Activated T-helper 1 cell treated with anti-CD3 and anti-CD28 coated beads, Interleukin-12 subunit alpha, Interleukin-12 subunit beta, Interleukin-2, Interleukin-4 antibody, amounts not matched to agents 30 ng/mL and 10 ng/mL and 1 ng/mL, durations not matched to agents 14 hours and 24 hours and 36 hours (primary cell): ENCODE measurements at regions not wholly inside any gene's neighbourhood (a gene's known extent, or its start where the extent isn't known, plus 50 kb on each side); places are given as distances from the start of the nearest gene placed in this dataset.
"Not testable (repeated sequence)": the region's sequence is repeated elsewhere in the genome, so short reads cannot be mapped to it uniquely, and the experiment has no call there.

Source experiments
- DNase-seq: peaks from one replicate; pipeline ENCODE4 v3.0.0; 2021; ENCODE audit warnings: low spot score
- H3K27ac Mint-ChIP-seq: one replicate; pipeline ENCODE4 v1.8.0; 2021; ENCODE audit warnings: mild to moderate bottlenecking, mixed read lengths
- H3K27me3 Mint-ChIP-seq: one replicate; pipeline ENCODE4 v1.8.0; 2022; ENCODE audit warnings: mild to moderate bottlenecking, moderate library complexity, mixed read lengths; ENCODE audit not compliant: insufficient read depth
- H3K36me3 Mint-ChIP-seq: one replicate; pipeline ENCODE4 v1.8.0; 2021; ENCODE audit warnings: low read depth, mixed read lengths
- H3K4me1 Mint-ChIP-seq: one replicate; pipeline ENCODE4 v1.8.0; 2021; ENCODE audit warnings: low read depth, mixed read lengths
- H3K4me3 Mint-ChIP-seq: one replicate; pipeline ENCODE4 v1.8.0; 2021; ENCODE audit warnings: mild to moderate bottlenecking, moderate library complexity, mixed read lengths
- H3K9me3 Mint-ChIP-seq: one replicate; pipeline ENCODE4 v1.8.0; 2021; ENCODE audit warnings: mixed read lengths
- intact Hi-C: fragments of 100-400 bp; cut with micrococcal nuclease; formaldehyde crosslinking; loops from one replicate; pipeline ENCODE4 v1.15.1; 2024

- intact Hi-C loops: no loop called here
- Mint-ChIP-seq H3K4me3 (no peak overlapping the region), H3K9me3 (no peaks in the 10 kb centered on the region), H3K27me3 (no peaks in the 10 kb centered on the region), H3K36me3 (no peaks in the 10 kb centered on the region), H3K27ac (no peak overlapping the region), H3K4me1 (no peaks in the 10 kb centered on the region)
- no peak for DNase-seq
Measured at GRCh38 chr5:102554082-102554481, 55.3 kb upstream of the SLCO6A1 start.

- H3K27ac Mint-ChIP-seq: no peak overlapping the region
- DNase-seq: no peak
- H3K36me3 Mint-ChIP-seq: no peaks in the 10 kb centered on the region
- H3K9me3 Mint-ChIP-seq: no peaks in the 10 kb centered on the region
- intact Hi-C loops: no loop called here
- no peaks in the 10 kb centered on the region for H3K27me3 Mint-ChIP-seq
- H3K4me3 Mint-ChIP-seq: no peak overlapping the region
- H3K4me1 Mint-ChIP-seq: no peaks in the 10 kb centered on the region
Measured at GRCh38 chr5:102554728-102555127, 55.9 kb upstream of the SLCO6A1 start.

DNA sequence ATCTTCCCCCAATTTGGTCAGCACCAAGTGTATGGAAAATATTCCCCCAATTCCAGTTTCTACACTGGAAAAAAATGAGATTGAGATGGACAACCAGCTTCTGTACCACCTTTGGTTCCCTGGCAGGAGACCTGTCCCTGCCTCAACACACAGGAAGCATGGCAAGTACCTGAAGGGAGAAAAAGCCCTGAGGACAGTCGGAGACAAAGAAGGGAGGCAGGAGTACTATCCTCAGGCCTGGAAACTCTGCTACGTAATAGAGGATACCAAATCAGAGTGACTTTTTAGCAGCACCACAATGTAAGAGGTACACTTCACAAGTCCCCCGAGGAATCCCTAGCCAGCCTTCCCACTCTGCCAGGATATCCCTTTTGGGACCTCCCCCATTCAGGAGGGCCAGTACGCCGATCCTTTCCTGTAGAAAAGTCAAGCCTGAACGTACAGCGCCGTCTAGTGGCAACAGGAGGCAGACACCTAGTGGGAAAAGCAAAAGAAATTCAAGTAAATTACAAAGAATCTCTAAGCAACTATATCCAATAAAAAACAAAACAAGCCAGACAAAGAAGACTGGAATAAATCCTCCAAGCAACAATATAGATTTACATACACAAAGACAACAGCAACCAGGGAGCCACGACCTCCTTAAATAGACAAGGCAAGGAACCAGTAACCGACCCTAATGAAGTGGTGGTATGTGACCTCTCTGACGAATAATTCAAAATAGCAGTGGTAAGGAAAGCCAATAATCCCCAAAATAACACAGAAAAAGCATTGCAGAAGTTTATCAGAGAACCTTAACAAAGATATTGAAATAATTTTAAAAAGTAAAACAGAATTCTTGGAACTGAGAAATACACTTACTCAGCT, 63.3 kb upstream of the SLCO6A1 start:
- Mint-ChIP-seq H3K9me3 (no peaks in the 10 kb centered on the region), H3K27ac (no peak overlapping the region), H3K27me3 (peaks cover 4% of the 10 kb centered on the region), H3K36me3 (no peaks in the 10 kb centered on the region), H3K4me1 (no peaks in the 10 kb centered on the region), H3K4me3 (no peak overlapping the region)
- intact Hi-C loops: no loop called here
- no peak for DNase-seq

DNA sequence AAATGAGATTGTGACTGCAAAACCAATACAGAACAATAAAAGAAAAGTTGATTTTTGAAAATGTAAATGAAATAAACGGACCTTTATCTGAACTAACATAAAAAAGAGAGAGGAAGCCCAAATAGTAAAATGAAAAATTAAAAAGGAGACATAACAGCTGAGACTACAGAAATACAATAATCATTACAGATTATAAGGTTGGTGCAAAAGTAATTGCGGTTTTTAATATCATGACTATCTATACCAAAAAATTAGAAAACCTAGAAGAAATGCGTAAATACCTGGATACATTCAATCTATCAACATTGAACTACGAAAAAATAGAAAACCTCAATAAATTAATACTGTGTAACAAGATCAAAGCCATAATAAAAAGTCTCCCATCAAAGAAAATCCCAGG, 71.9 kb upstream of the SLCO6A1 start:
- H3K27me3 Mint-ChIP-seq: peaks cover 9% of the 10 kb centered on the region
- H3K9me3 Mint-ChIP-seq: no peaks in the 10 kb centered on the region
- no peaks in the 10 kb centered on the region for H3K4me1 Mint-ChIP-seq
- H3K27ac Mint-ChIP-seq: no peak overlapping the region
- H3K36me3 Mint-ChIP-seq: no peaks in the 10 kb centered on the region
- intact Hi-C loops: no loop called here
- no peak overlapping the region for H3K4me3 Mint-ChIP-seq
- no peak for DNase-seq

DNA sequence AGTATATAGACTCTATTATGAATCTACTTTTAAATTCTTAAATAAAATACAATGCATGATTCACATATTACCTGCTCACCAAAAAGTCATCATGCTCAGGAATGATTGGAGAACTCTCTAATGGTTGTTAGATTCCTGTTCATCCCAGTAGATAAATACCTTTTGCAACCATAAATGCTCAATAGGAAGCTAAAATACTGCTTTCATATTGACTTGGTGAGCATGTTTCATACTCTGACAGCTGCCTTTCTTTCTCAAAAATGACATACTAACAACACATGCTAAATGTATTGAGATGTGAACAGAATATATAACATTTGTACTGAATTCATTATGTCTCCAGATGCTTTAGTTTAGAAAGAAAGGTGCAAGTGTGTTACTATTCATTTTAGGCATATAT, 79.6 kb upstream of the SLCO6A1 start:
- H3K9me3 Mint-ChIP-seq: no peaks in the 10 kb centered on the region
- H3K4me3 Mint-ChIP-seq: no peak overlapping the region
- no peaks in the 10 kb centered on the region for H3K4me1 Mint-ChIP-seq
- intact Hi-C loops: no loop called here
- H3K27me3 Mint-ChIP-seq: peaks cover 5% of the 10 kb centered on the region
- DNase-seq: no peak
- H3K27ac Mint-ChIP-seq: no peak overlapping the region
- no peaks in the 10 kb centered on the region for H3K36me3 Mint-ChIP-seq

DNA sequence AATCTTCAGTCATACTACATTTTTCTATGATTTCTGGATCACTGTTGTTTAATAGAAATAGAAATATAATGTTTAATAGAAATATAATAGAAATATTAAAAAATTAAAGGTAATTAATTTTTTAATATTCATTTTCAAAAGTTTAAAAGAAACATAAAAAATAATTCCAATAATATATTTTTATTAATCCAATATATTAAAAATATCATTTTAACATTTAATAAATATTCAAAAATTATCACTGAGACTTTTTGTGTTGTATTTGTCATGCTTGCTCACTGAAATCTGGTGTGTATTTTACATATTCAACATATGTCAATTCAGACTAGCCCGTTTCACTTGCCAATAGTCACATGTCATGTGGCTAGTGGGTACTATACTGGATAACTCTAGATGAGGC, 80.6 kb upstream of the SLCO6A1 start:
- H3K27ac Mint-ChIP-seq: no peak overlapping the region
- DNase-seq: no peak
- H3K36me3 Mint-ChIP-seq: no peaks in the 10 kb centered on the region
- intact Hi-C loops: no loop called here
- no peaks in the 10 kb centered on the region for H3K4me1 Mint-ChIP-seq
- no peak overlapping the region for H3K4me3 Mint-ChIP-seq
- peaks cover 4% of the 10 kb centered on the region for H3K27me3 Mint-ChIP-seq
- no peaks in the 10 kb centered on the region for H3K9me3 Mint-ChIP-seq

DNA sequence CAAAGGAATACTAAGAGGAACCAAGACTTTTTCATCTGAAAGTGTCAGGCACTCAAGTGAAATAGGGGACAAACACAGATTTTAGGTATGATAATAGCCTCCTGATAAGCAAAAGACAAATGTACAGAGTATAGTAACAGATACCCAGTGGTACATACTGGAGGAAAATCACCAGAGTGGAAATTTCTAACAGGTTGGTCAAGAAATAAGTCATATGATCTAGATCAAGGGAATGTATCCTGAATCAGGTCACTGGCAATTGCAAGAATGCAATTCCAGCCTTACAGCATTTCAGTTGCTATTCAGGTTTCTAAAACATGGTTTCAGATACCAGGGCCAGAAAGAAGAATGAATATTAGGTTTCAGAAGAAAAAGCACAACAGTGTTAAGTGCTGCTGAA, 82.2 kb upstream of the SLCO6A1 start:
- DNase-seq: no peak
- no peaks in the 10 kb centered on the region for H3K9me3 Mint-ChIP-seq
- H3K4me3 Mint-ChIP-seq: no peak overlapping the region
- H3K4me1 Mint-ChIP-seq: no peaks in the 10 kb centered on the region
- no peaks in the 10 kb centered on the region for H3K36me3 Mint-ChIP-seq
- no peak overlapping the region for H3K27ac Mint-ChIP-seq
- intact Hi-C loops: no loop called here
- H3K27me3 Mint-ChIP-seq: peaks cover 4% of the 10 kb centered on the region

- no peaks in the 10 kb centered on the region for H3K4me1 Mint-ChIP-seq
- intact Hi-C loops: loop anchor here (1.0 kb wide), 4 partner anchors 210 to 642 kb away; no protein-coding TSS in a partner anchor
- no peaks in the 10 kb centered on the region for H3K36me3 Mint-ChIP-seq
- peaks cover 4% of the 10 kb centered on the region for H3K27me3 Mint-ChIP-seq
- H3K9me3 Mint-ChIP-seq: no peaks in the 10 kb centered on the region
- no peak for DNase-seq
- no peak overlapping the region for H3K4me3 Mint-ChIP-seq
- H3K27ac Mint-ChIP-seq: no peak overlapping the region
Measured at GRCh38 chr5:102582696-102583095, 83.9 kb upstream of the SLCO6A1 start.

GRCh38 chr5:102583276-102584124, 84.7 kb upstream of the SLCO6A1 start:
- Mint-ChIP-seq H3K4me1 (no peaks in the 10 kb centered on the region), H3K36me3 (no peaks in the 10 kb centered on the region), H3K27me3 (peaks cover 4% of the 10 kb centered on the region), H3K9me3 (no peaks in the 10 kb centered on the region), H3K4me3 (no peak overlapping the region), H3K27ac (no peak overlapping the region)
- intact Hi-C loops: loop anchor here (1.0 kb wide), 4 partner anchors 209 to 641 kb away; no protein-coding TSS in a partner anchor
- no peak for DNase-seq

- intact Hi-C loops: no loop called here
- H3K27ac Mint-ChIP-seq: no peak overlapping the region
- peaks cover 2% of the 10 kb centered on the region for H3K27me3 Mint-ChIP-seq
- no peaks in the 10 kb centered on the region for H3K4me1 Mint-ChIP-seq
- H3K4me3 Mint-ChIP-seq: no peak overlapping the region
- no peak for DNase-seq
- H3K36me3 Mint-ChIP-seq: no peaks in the 10 kb centered on the region
- peaks cover 5% of the 10 kb centered on the region for H3K9me3 Mint-ChIP-seq
Measured at GRCh38 chr5:102589661-102590060, 90.9 kb upstream of the SLCO6A1 start.

GRCh38 chr5:102590467-102590866, 91.7 kb upstream of the SLCO6A1 start:
- Mint-ChIP-seq H3K36me3 (no peaks in the 10 kb centered on the region), H3K27ac (no peak overlapping the region), H3K9me3 (peaks cover 5% of the 10 kb centered on the region), H3K4me1 (peaks cover 2% of the 10 kb centered on the region), H3K4me3 (no peak overlapping the region), H3K27me3 (peaks cover 2% of the 10 kb centered on the region)
- intact Hi-C loops: no loop called here
- no peak for DNase-seq

- intact Hi-C loops: no loop called here
- Mint-ChIP-seq H3K27ac (no peak overlapping the region), H3K36me3 (no peaks in the 10 kb centered on the region), H3K9me3 (peaks cover 5% of the 10 kb centered on the region), H3K27me3 (peaks cover 2% of the 10 kb centered on the region), H3K4me3 (no peak overlapping the region), H3K4me1 (peaks cover 14% of the 10 kb centered on the region)
- no peak for DNase-seq
Measured at GRCh38 chr5:102591650-102592049, 92.8 kb upstream of the SLCO6A1 start.

DNA sequence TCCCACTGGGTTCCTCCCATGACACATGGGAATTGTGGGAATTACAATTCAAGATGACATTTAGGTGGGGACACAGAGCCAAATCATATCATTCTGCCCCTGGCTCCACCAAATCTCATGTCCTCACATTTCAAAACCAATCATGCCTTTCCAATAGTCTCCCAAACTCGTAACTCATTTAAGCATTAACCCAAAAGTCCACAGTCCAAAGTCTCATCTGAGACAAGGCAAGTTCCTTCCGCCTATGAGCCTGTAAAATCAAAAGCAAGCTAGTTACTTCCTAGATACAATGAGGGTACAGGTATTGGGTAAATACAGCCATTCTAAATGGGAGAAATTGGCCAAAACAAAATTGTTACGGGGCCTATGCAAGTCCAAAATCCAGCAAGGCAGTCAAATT, 93.8 kb upstream of the SLCO6A1 start:
- H3K36me3 Mint-ChIP-seq, intact Hi-C loops, H3K27ac Mint-ChIP-seq: not testable (repeated sequence)

More for the DNA sequence above, 93.8 kb upstream of the SLCO6A1 start:
- not testable (repeated sequence) for H3K4me3 Mint-ChIP-seq, DNase-seq, H3K27me3 Mint-ChIP-seq, H3K9me3 Mint-ChIP-seq
- H3K4me1 Mint-ChIP-seq: peaks cover 14% of the 10 kb centered on the region
